Liver (tissue), 8 donors: ENCODE measurements at regions not wholly inside any gene's neighbourhood (a gene's known extent, or its start where the extent isn't known, plus 50 kb on each side); places are given as distances from the start of the nearest gene placed in this dataset.
A peak's percentile ranks its signal among the peaks of the same experiment; 100 is the strongest.

ENCODE experiments used
- DNase-seq: peaks from one replicate; pipeline ENCODE4 v3.0.0-alpha.2; 2017; ENCODE audit warnings: low spot score
- H3K27ac ChIP-seq, 2 donors: one replicate each; pipeline ENCODE4 v1.7.0; 2013; ENCODE audit warnings: inconsistent platforms in 2 of 2, low read length in 2 of 2, control low read depth in 1 of 2, low read depth in 1 of 2, mild to moderate bottlenecking in 1 of 2
- H3K27me3 ChIP-seq, 4 donors: one replicate each; pipeline versions ENCODE4 v1.6.1 to v1.7.0; 2013; ENCODE audit warnings: low read length in 3 of 4, inconsistent platforms in 1 of 4, mild to moderate bottlenecking in 1 of 4, moderate library complexity in 1 of 4; ENCODE audit not compliant: control insufficient read depth in 4 of 4, insufficient read depth in 4 of 4
- H3K36me3 ChIP-seq, 4 donors: one replicate each; pipeline versions ENCODE4 v1.6.1 to v1.7.0; 2013; ENCODE audit warnings: low read length in 3 of 4, mild to moderate bottlenecking in 3 of 4, low read depth in 1 of 4, moderate library complexity in 1 of 4; ENCODE audit not compliant: control insufficient read depth in 4 of 4, insufficient read depth in 3 of 4
- H3K4me1 ChIP-seq, 4 donors: one replicate each; pipeline versions ENCODE4 v1.6.1 to v1.7.0; 2013; ENCODE audit warnings: low read length in 3 of 4, mild to moderate bottlenecking in 3 of 4, moderate library complexity in 1 of 4; ENCODE audit not compliant: control insufficient read depth in 4 of 4, insufficient read depth in 4 of 4
- H3K4me3 ChIP-seq, 3 donors: one replicate each; pipeline versions ENCODE4 v1.6.1 to v1.7.0; 2013; ENCODE audit warnings: low read length in 3 of 3, control low read depth in 1 of 3, low read depth in 1 of 3, mild to moderate bottlenecking in 1 of 3
- H3K9ac ChIP-seq, 2 donors: one replicate each; pipeline ENCODE4 v1.7.0; 2013; ENCODE audit warnings: low read length in 2 of 2, mild to moderate bottlenecking in 2 of 2, moderate library complexity in 2 of 2, control low read depth in 1 of 2, low read depth in 1 of 2
- H3K9me3 ChIP-seq, 4 donors: one replicate each; pipeline versions ENCODE4 v1.6.1 to v1.7.0; 2013; ENCODE audit warnings: low read length in 3 of 4; ENCODE audit not compliant: control insufficient read depth in 4 of 4
- ATF3 ChIP-seq: IDR thresholded peaks from 2 replicates; pipeline ENCODE4 v1.6.1; 2016; ENCODE audit warnings: antibody characterized with exemption
- EGR1 ChIP-seq, 2 donors: IDR thresholded peaks; 2 replicates each; pipeline ENCODE4 v1.6.1; 2016 to 2018; ENCODE audit warnings: antibody characterized with exemption in 2 of 2, low read depth in 2 of 2
- FOXA1 ChIP-seq: IDR thresholded peaks from 2 replicates; pipeline ENCODE4 v1.6.1; 2016; ENCODE audit warnings: antibody characterized with exemption
- FOXA2 ChIP-seq: IDR thresholded peaks from 2 replicates; pipeline ENCODE4 v1.6.1; 2016; ENCODE audit warnings: antibody characterized with exemption
- GABPA ChIP-seq, 2 donors: IDR thresholded peaks in 1 of 2; conservative IDR thresholded peaks in 1 of 2; 2 replicates each; pipeline ENCODE4 v1.6.1; 2016; ENCODE audit warnings: antibody characterized with exemption in 2 of 2, mild to moderate bottlenecking in 1 of 2, moderate library complexity in 1 of 2
- HNF4A ChIP-seq, 2 donors: conservative IDR thresholded peaks; 2 replicates each; pipeline ENCODE4 v1.6.1; 2016; ENCODE audit warnings: antibody characterized with exemption in 2 of 2, mild to moderate bottlenecking in 2 of 2
- HNF4G ChIP-seq: IDR thresholded peaks from 2 replicates; pipeline ENCODE4 v1.6.1; 2016; ENCODE audit warnings: antibody characterized with exemption
- JUND ChIP-seq, 2 donors: IDR thresholded peaks; 2 replicates each; pipeline ENCODE4 v1.6.1; 2016; ENCODE audit warnings: antibody characterized with exemption in 2 of 2
- NR2F2 ChIP-seq: IDR thresholded peaks from 2 replicates; pipeline ENCODE4 v1.6.1; 2016; ENCODE audit warnings: antibody characterized with exemption
- RAD21 ChIP-seq, 2 donors: IDR thresholded peaks; 2 replicates each; pipeline ENCODE4 v1.6.1; 2016; ENCODE audit warnings: antibody characterized with exemption in 2 of 2, mild to moderate bottlenecking in 2 of 2
- RXRA ChIP-seq, 2 donors: IDR thresholded peaks; 2 replicates each; pipeline ENCODE4 v1.6.1; 2017 to 2018; ENCODE audit warnings: antibody characterized with exemption in 2 of 2, mild to moderate bottlenecking in 1 of 2
- SP1 ChIP-seq: IDR thresholded peaks from 2 replicates; pipeline ENCODE4 v1.6.1; 2018; ENCODE audit warnings: antibody characterized with exemption, mild to moderate bottlenecking
- TAF1 ChIP-seq: conservative IDR thresholded peaks from 2 replicates; pipeline ENCODE4 v1.6.1; 2016; ENCODE audit warnings: antibody characterized with exemption, mild to moderate bottlenecking
- YY1 ChIP-seq: IDR thresholded peaks from 2 replicates; pipeline ENCODE4 v1.6.1; 2016; ENCODE audit warnings: antibody characterized with exemption, mild to moderate bottlenecking
- ZBTB33 ChIP-seq: IDR thresholded peaks from 2 replicates; pipeline ENCODE4 v1.6.1; 2016; ENCODE audit warnings: antibody characterized with exemption
- WGBS: extraction: QIAGEN DNeasy Blood & Tissue Kit; methylation state at CpG from one replicate; pipeline ENCODE4 v1.1.7; 2013; 5-methylcytosine and 5-hydroxymethylcytosine counted together
- TF ChIP-seq, protein P1 (sequence below): fragments of 150-350 bp; IDR thresholded peaks from 2 replicates; pipeline ENCODE4 v1.5.1; 2017; ENCODE audit warnings: improper control_type of control experiment, low read depth, low read length; ENCODE audit not compliant: missing input control
- TF ChIP-seq, protein P2 (sequence below): IDR thresholded peaks from 2 replicates; pipeline ENCODE4 v1.6.1; 2016; ENCODE audit warnings: antibody characterized with exemption
- TF ChIP-seq, protein P3 (sequence below): IDR thresholded peaks from 2 replicates; pipeline ENCODE4 v1.6.1; 2016; ENCODE audit warnings: antibody characterized with exemption, mild to moderate bottlenecking
- donor health status: healthy.
- donor health status: healthy.
- donor health status: healthy.
- donor health status: healthy.
- donor health status: healthy.

DNA sequence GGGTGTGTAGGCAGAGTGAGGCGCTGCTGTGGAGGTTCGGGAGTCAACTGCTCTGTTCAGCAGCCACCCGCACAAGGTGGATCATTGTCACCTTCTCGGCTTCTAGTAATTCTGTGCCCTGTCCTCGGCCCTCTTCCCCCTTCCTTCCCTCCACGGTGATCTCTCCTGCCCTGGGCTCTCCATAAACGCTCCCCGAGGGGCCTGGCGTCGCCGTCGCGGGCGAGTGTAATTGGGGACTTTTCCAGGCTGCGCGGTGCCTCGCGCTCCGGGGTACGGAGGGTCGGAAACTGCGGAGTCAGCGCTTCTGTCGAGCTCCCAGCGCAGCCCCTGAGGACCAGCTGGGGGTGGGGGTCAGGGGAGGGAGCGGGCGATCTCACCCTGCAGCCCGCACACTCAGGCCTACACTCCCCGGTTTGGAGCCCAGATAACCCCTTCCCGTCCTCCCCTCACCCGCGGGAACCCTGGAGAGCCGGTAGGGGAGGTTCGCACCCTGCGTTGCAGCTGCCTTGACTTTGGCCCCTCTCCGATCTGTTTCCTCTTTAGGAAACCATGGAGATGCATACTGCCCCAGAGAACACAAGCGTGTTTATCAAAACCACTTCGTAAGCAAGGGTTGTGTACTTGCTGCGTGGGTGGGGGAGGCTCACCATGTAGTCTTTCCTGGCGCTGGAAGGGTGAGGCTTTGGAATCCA, 188.3 kb upstream of the ZNF618 start:
- peaks cover 0 to 10% (median 6%) of the 10 kb centered on the region in 4 donors for H3K4me1 ChIP-seq
- H3K9me3 ChIP-seq = no peaks in the 10 kb centered on the region
- WGBS = 21% methylated on average over 40 of the region's 40 CpGs
- TF ChIP-seq RAD21 (IDR thresholded peaks at IDR 0.05) (peak in 1 of 2 donors; percentile 30), EGR1 (IDR thresholded peaks at IDR 0.05; ENCODE audit: low read depth in 2 of 2) (peak; percentile 89 to 92), TAF1 (no peak), YY1 (peak; percentile 30), FOXA2 (peak; percentile 21), ZBTB33 (no peak), HNF4A (conservative IDR thresholded peaks at IDR 0.05) (peak; percentile 36 to 49), FOXA1 (no peak), GABPA (IDR thresholded peaks at IDR 0.05 in 1 of 2, conservative IDR thresholded peaks at IDR 0.05 in 1 of 2) (no peak), RXRA (IDR thresholded peaks at IDR 0.05) (peak; percentile 38 to 48), ATF3 (no peak), SP1 (peak; percentile 47), JUND (IDR thresholded peaks at IDR 0.05) (no peak), HNF4G (no peak), NR2F2 (no peak)
- TF ChIP-seq, protein P1, sequence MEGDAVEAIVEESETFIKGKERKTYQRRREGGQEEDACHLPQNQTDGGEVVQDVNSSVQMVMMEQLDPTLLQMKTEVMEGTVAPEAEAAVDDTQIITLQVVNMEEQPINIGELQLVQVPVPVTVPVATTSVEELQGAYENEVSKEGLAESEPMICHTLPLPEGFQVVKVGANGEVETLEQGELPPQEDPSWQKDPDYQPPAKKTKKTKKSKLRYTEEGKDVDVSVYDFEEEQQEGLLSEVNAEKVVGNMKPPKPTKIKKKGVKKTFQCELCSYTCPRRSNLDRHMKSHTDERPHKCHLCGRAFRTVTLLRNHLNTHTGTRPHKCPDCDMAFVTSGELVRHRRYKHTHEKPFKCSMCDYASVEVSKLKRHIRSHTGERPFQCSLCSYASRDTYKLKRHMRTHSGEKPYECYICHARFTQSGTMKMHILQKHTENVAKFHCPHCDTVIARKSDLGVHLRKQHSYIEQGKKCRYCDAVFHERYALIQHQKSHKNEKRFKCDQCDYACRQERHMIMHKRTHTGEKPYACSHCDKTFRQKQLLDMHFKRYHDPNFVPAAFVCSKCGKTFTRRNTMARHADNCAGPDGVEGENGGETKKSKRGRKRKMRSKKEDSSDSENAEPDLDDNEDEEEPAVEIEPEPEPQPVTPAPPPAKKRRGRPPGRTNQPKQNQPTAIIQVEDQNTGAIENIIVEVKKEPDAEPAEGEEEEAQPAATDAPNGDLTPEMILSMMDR = no peak
- TF ChIP-seq, protein P2, sequence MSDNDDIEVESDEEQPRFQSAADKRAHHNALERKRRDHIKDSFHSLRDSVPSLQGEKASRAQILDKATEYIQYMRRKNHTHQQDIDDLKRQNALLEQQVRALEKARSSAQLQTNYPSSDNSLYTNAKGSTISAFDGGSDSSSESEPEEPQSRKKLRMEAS = no peak
- TF ChIP-seq, protein P3, sequence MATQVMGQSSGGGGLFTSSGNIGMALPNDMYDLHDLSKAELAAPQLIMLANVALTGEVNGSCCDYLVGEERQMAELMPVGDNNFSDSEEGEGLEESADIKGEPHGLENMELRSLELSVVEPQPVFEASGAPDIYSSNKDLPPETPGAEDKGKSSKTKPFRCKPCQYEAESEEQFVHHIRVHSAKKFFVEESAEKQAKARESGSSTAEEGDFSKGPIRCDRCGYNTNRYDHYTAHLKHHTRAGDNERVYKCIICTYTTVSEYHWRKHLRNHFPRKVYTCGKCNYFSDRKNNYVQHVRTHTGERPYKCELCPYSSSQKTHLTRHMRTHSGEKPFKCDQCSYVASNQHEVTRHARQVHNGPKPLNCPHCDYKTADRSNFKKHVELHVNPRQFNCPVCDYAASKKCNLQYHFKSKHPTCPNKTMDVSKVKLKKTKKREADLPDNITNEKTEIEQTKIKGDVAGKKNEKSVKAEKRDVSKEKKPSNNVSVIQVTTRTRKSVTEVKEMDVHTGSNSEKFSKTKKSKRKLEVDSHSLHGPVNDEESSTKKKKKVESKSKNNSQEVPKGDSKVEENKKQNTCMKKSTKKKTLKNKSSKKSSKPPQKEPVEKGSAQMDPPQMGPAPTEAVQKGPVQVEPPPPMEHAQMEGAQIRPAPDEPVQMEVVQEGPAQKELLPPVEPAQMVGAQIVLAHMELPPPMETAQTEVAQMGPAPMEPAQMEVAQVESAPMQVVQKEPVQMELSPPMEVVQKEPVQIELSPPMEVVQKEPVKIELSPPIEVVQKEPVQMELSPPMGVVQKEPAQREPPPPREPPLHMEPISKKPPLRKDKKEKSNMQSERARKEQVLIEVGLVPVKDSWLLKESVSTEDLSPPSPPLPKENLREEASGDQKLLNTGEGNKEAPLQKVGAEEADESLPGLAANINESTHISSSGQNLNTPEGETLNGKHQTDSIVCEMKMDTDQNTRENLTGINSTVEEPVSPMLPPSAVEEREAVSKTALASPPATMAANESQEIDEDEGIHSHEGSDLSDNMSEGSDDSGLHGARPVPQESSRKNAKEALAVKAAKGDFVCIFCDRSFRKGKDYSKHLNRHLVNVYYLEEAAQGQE = no peak
- no peaks in the 10 kb centered on the region for H3K27me3 ChIP-seq
- no peak overlapping the region for H3K27ac ChIP-seq
- DNase-seq = no peak
- H3K36me3 ChIP-seq = no peaks in the 10 kb centered on the region
- H3K4me3 ChIP-seq = no peak overlapping the region
- H3K9ac ChIP-seq = no peak overlapping the region
